Embryonic facial prominence (tissue), 1 donor: ENCODE measurements at regions not wholly inside any gene's neighbourhood (a gene's known extent, or its start where the extent isn't known, plus 50 kb on each side); places are given as distances from the start of the nearest gene placed in this dataset.
"Not testable (repeated sequence)": the region's sequence is repeated elsewhere in the genome, so short reads cannot be mapped to it uniquely, and the experiment has no call there.

Experiments
- DNase-seq: peaks from one replicate; pipeline ENCODE4 v3.0.0-alpha.2; 2016; ENCODE audit errors: extremely low spot score

DNA sequence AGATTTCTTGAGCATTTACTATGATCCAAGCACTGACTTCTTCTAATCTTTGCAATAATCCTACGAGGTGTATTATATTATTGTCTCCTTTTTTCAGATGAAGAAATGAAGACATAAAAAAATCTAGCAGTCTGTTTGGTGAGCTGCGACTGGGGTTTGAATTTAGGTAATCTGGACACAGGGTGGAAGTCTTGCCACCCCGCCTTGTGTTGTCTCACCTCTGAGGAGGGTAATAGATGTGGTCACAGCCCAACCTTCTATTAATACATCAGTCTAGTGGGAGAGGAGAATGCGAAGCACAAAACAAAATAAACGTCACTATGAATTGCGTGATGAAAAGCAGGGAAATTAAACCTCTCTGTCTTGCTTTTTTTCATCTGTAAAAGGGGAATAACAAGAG, 993.9 kb downstream of the VRK1 start:
- DNase-seq, result no peak

GRCh38 chr14:97791906-97792305, 994.7 kb downstream of the VRK1 start:
- no peak for DNase-seq

DNA sequence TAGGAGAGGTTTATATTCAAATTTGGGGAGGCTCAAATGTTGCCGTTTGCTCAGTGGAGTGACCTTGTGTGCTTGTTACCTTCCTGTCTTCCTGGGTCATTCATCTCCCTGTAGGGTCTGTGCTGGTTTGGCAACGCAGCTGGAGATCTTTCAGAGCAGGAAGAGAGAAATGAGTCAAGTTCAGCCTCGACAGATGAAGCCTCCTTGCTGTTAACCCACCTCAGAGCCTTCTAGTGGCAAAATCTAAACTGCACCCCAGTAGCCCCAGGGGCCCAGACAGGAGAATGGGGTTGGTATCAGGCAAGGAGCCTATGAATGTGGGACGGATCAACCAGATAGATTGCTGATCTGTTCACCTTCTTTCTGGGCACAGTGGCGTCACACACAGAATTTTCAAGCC, 999.3 kb downstream of the VRK1 start:
- DNase-seq, result no peak

DNA sequence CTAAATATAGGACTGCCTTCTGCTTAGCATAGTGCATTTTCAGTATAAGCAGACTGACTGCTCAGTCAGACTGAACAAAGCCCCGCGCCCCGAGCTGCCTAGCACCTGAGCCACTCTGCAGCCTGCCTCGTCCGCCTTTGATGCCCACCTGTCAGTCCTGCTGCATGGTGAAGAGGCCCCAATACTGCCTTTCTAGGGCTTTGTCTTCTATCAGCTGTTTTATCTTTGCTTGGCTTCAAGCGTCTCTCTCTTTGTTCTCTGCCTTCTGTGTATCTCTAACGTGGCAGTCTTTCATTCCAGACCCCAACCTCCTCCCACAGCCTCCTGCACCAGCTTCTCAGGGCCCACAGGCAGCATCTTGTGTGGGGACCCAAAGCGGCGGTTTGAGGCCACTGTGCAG, 1001.0 kb downstream of the VRK1 start:
- DNase-seq, result no peak

GRCh38 chr14:97802430-97803373, 1005.5 kb downstream of the VRK1 start:
- DNase-seq, result no peak

- DNase-seq, result no peak
Measured at GRCh38 chr14:97804056-97804455, 1006.9 kb downstream of the VRK1 start.

DNA sequence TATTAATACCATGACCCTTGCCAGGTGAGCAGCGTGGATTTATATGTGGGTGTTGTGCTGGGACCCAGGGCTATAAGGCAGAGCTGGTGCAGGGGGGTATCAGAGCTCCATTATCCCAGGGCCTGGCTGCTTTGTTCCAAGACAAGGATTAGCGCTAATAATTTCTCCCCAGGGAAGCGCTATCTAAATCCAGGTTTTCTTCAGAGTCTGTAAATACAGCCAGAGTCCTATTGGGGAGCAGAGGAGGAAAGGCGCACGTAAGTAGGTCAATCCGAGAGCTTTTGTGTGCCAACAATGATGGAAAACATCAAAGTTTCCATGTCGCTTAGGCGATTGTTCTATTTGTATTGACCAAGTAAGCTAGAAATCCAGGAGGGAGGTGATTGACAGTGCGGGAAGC, 1009.7 kb downstream of the VRK1 start:
- no peak for DNase-seq

- not testable (repeated sequence) for DNase-seq
Measured at GRCh38 chr14:97808541-97808940, 1011.4 kb downstream of the VRK1 start.

DNA sequence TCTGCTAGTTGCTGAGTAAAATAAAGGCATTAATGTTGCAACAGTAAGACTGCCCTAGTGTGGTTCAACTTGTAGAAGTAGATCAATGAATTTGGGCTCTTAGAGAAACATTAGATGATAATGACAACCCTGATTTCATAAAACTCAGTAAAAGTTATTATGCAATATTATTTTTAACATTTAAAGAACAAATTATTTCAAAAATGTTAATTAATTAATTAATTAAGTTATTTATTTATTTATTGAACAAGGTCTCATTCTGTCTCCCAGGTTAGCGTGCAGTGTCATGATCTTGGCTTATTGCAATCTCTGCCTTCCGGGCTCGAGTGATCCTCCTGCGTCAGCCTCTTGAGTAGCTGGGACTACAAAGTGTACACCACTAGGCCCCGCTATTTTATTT, 1016.4 kb downstream of the VRK1 start:
- DNase-seq, result no peak

- no peak for DNase-seq
Measured at GRCh38 chr14:97820781-97821180, 1023.6 kb downstream of the VRK1 start.

GRCh38 chr14:97824218-97824617, 1027.0 kb downstream of the VRK1 start:
- DNase-seq, result no peak

- DNase-seq, result no peak
Measured at GRCh38 chr14:97827746-97828145, 1030.6 kb downstream of the VRK1 start.

GRCh38 chr14:97832776-97833175, 1035.6 kb downstream of the VRK1 start:
- no peak for DNase-seq

GRCh38 chr14:97838986-97839385, 1041.8 kb downstream of the VRK1 start:
- no peak for DNase-seq

DNA sequence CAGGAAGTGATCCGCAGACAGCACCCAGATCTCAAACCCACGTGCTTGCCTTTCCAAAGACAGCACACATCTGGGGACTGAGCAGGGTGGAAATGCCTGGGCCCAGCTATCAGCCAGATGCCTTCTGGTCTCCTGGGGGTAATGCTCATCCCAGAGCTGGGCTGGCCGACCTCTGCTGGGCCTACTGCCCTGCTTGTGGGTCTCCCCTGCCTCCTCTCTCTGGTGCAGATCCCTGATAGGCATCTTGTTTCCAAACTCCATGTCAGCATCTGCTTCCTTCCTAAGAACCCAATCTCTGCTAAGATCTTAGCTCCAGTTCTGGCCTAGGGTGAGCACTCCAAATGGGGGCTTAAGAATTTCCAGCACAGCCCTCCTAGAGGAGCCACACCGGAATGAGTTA, 1043.0 kb downstream of the VRK1 start:
- DNase-seq, result no peak

DNA sequence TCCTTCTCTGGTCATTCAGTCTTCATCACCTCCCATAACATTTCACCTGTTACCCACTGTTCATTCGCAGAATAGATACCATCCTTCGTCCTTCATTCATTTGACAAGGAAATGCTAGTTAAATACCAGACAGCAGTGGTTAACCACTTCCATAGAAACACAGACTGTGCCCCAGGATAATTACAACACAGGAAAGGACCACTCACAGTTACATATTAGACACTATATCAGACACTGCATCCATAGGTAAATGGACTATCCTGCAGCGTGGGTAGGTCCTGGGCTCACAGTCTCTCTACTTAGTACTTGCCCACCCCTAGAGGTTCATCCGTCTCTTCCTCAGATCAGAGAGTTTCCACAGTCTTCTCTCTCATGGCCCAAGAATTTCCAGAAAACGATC, 1044.6 kb downstream of the VRK1 start:
- DNase-seq, result no peak

DNA sequence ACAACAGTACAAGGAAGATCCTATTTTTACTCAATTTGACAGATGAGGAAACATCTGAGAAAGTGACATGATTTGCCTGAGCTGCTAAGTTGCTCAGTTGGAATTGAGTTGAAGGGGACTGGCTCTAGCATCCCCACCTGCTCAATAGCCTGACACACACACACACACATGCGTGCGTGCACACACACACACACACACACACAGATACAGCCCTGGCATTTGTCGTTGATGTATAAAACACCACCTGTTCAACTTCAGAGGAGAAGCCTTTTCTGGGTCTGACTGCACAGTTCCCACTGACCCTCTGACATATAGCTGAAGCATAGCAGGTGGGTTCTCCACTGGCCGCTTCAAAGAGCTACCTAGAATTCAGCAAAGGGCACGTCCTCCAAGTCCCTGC, 1045.9 kb downstream of the VRK1 start:
- no peak for DNase-seq

DNA sequence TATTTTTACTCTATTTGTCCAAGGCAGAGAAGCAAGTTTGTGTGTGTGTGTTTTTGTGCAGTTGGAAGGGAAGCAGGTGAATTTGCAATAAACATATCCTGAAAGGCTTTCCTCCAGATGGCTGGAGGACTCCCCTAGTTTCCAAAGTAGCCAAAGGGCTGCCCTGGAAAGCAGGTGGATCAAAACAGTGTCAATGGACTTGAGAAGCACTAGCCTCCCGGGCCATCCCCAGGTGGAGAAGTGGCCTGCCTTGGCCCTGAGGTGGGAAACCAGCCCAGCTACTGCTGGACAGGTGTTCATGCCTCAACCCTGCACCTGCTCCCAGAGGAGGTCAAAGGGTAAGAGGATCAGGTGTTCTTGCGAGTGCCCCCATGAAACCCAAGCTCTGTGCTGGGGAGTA, 1046.9 kb downstream of the VRK1 start:
- no peak for DNase-seq

DNA sequence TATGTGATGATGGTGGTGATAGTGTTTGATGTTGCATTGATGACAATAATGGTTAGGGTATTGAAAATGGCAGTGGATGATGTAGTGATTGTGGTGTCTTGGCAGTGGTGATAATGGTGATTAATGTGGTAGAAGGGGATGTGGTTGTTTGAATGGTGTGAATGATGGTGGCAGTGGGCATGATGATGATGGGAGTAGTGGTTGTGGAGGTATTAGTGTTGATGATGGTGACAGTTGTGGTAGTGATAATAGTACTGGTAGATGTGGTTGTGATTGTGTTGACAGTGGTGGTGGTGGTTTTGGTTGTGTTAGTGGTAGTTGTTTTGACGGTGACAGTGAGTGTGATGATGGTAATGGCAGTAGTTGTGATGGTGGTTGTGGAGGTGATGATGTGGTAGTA, 1049.0 kb downstream of the VRK1 start:
- DNase-seq, result no peak

GRCh38 chr14:97848317-97848980, 1051.3 kb downstream of the VRK1 start:
- DNase-seq, result no peak

GRCh38 chr14:97850466-97850865, 1053.3 kb downstream of the VRK1 start:
- DNase-seq, result no peak

GRCh38 chr14:97850886-97851285, 1053.7 kb downstream of the VRK1 start:
- no peak for DNase-seq

GRCh38 chr14:97851428-97851995, 1054.3 kb downstream of the VRK1 start:
- no peak for DNase-seq
